ENCODE measurements at regions not wholly inside any gene's neighbourhood (a gene's known extent, or its start where the extent isn't known, plus 50 kb on each side); places are given as distances from the start of the nearest gene placed in this dataset.
"Not testable (repeated sequence)": the region's sequence is repeated elsewhere in the genome, so short reads cannot be mapped to it uniquely, and the experiment has no call there.

GRCh38 chr3:17845026-17845812, 102.8 kb upstream of the TBC1D5 start:
- in situ Hi-C loops (cut with HindIII; ENCODE audit: low pct_ligation_motif_present, low pct_unique_long_range_greater_than_20kb, low sequenced_read_pairs): no loop called here
- no peak for DNase-seq

GRCh38 chr3:17844236-17844635, 101.8 kb upstream of the TBC1D5 start:
- in situ Hi-C loops (cut with HindIII; ENCODE audit: low pct_ligation_motif_present, low pct_unique_long_range_greater_than_20kb, low sequenced_read_pairs): no loop called here
- no peak for DNase-seq

DNA sequence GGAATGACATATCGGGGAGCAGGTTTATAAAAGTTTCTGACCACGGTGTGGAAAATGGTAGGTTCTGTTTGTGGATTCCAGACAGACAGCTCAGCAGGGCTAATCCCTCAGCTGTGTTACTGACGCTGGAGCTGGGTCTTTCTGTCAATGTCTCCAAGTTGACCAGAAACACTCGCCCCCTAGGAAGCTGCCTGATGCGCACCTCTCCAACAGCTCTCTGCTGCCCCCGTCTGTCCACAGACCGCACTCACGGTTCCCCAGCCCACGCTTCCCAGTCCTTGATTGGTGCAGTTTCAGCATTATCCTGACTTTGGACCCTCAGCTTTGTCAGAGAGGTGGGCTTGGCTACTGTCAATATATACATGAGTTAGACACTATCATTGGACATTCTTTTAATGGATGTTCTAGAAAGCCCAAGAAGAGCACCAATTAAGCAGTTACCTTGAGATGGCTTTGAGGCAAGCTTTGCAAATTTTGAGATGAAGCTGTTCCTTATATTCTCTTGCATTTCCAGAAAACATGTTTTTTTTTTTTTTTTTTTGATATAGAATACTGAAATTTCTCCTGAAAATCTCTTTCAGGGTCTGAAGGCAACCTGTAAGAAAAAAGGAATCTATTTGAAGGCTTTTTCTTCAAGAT, 98.9 kb upstream of the TBC1D5 start:
- in situ Hi-C loops (cut with HindIII; ENCODE audit: low pct_ligation_motif_present, low pct_unique_long_range_greater_than_20kb, low sequenced_read_pairs): no loop called here
- DNase-seq: peak; percentile 53

DNA sequence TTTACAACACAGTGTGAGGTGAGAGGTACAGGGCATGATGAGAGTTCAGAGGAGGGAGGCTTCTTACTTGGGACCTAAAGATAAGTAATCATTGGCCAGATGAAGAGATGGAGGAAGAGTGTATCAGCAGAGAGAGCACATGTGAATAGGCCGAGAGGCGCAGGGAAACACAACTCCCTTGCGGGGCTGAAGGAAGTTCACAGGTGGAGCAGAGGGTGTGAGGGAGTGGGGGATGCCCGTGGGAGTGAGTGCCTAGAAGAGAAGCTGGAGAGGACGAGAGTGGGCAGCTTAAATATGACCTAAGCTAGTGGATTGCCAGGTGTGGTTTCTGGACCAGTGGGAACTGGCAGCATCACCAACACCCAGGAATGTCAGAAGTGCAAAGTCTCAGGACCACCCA, 98.2 kb upstream of the TBC1D5 start:
- no peak for DNase-seq
- in situ Hi-C loops (cut with HindIII; ENCODE audit: low pct_ligation_motif_present, low pct_unique_long_range_greater_than_20kb, low sequenced_read_pairs): no loop called here

DNA sequence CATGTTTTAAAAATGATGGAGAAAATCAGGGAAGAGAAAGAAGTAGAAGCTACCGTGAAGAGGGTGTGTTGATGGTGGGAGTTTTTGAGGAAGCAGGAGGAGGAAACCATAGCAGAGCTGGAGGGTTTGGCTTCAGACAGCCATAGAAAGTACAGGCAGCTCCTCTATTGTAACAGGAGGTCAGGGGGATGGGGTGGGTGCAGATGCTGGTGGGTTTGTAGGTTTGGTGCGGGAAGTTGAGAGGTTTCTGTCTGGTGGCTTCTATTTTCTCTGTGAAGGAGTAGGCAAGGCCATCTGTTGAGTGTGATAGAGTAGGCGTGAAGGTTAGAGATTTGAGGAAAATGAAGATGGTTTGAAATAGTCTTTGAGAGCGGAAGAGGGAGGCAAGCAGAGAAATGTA, 97.7 kb upstream of the TBC1D5 start:
- in situ Hi-C loops (cut with HindIII; ENCODE audit: low pct_ligation_motif_present, low pct_unique_long_range_greater_than_20kb, low sequenced_read_pairs): no loop called here
- no peak for DNase-seq

DNA sequence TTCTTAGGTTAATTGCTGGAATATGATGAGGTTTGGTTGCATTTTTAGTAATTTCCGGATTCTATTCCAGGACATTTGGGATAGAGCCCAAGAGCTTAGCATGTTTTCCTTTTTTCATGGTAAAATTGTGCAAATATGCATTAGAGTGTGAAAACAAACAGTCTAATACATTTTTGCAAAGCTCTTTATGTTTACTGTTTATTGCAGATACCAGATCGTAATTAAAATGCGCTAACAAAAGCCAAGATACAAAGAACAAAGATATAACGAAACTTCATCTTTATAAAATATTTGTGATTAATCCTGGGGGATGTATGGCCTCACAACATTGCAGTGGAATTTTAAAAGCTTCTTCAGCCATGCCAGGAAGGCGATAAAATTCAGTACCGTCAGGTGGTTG, 94.5 kb upstream of the TBC1D5 start:
- no peak for DNase-seq

DNA sequence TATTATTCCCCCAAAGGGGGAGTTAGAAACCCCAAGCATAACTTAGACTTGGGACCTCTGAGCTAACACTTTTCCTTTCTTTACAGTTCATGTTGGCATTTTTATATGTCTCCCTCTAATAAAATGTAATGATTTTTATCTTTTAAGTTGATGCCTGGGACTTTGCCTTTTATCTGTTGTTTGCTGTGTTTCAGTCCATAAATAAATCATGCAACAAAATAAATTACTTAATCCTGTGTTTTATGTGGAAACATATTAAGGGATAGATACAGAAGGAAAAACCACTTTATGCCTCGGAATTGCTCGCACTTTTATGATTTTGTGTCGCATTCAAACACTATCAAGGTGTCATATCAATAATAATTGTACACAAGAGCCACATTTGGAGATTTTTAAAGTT, 93.7 kb upstream of the TBC1D5 start:
- in situ Hi-C loops (cut with HindIII; ENCODE audit: low pct_ligation_motif_present, low pct_unique_long_range_greater_than_20kb, low sequenced_read_pairs): no loop called here
- DNase-seq: no peak

More for the DNA sequence above, 94.5 kb upstream of the TBC1D5 start:
- in situ Hi-C loops (cut with HindIII; ENCODE audit: low pct_ligation_motif_present, low pct_unique_long_range_greater_than_20kb, low sequenced_read_pairs): no loop called here

DNA sequence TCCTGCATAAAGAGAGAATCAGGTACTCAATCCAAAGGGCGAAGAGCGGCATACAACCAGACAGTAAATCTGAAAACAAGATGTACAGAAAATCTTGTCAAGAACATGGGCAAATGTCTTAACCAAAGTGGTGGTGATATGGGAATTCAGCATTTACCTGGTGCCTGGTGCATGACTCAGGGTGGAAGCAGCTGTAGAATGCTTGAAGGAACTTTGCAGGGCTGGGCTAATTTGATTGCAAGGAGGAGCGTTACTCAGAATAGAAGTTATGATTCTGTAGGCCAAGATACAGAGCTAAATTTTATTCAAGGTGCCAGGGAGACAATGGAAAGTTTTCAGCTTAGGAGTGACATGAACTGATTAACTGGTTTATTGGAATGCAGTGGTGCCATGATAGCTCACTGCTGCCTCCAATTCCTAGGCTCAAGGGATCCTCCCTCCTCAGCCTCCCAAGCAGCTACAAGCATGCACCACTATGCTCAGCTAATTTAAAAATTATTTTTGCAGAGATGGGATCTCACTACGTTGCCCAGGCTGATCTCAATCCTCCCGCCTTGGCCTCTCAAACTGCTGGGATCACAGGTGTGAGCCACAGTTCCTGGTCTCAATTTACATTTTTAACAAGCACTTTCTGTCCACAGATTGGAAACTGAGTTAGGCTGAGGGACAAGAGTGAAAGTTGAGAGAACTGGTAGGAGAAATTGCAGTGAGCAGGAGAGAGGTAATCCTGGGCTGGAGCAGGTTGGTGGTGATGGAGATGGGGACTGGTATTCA, 91.5 kb upstream of the TBC1D5 start:
- DNase-seq: no peak
- in situ Hi-C loops (cut with HindIII; ENCODE audit: low pct_ligation_motif_present, low pct_unique_long_range_greater_than_20kb, low sequenced_read_pairs): no loop called here

DNA sequence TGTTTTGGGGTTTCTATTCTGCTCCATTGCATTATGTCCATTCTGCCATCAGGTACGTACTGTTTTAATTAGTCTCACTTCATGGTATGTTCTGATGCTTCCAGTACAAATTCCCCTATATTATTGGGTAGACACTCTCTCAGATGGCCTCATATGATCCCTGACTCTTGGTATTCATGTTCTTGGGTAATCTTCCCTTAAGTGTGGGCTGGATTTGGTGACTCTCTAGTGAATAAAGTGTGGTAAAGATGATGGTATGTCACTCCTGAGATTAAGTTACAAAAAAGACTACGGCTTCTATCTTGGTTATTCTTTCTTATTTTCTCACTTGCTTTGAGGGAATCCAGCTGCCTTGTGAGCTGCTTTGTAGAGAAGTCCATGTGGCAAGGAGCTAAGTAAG, 89.6 kb upstream of the TBC1D5 start:
- DNase-seq: no peak
- in situ Hi-C loops (cut with HindIII; ENCODE audit: low pct_ligation_motif_present, low pct_unique_long_range_greater_than_20kb, low sequenced_read_pairs): no loop called here

DNA sequence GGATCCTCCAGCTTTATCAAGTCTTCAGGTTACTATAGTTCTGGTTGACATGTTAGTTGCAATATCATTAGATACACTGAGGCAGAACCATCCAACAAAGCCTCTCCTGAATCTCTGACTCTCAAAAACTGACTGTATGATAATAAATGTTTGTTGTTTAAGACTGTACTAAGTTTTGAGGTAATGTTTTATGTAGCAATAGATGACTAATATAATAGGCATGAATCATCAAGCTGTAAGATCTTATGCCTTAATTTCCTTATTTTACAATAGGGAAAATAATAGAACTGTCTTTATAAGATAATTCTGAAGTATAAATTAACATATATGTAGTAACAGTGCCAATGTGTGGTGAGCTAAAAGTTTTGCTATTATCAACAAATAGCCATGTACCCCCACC, 88.9 kb upstream of the TBC1D5 start:
- in situ Hi-C loops (cut with HindIII; ENCODE audit: low pct_ligation_motif_present, low pct_unique_long_range_greater_than_20kb, low sequenced_read_pairs): no loop called here
- DNase-seq: no peak

DNA sequence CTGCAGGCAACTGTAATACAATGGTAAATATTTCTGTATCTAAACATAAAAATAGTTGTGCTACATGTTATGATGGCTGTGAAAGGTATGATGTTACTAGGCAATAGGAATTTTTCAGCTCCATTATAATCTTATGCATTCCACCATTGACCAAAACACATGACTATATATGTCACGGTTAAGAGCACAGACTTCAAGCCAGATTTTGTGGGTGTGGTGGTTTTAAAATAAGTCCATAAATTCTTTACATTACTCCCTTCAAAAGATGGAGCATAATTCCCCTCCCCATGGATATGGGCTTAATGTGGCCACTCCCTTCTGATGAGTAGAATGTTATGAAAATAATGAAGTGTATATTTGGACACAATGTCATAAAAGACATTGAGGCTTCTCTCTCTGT, 88.4 kb upstream of the TBC1D5 start:
- in situ Hi-C loops (cut with HindIII; ENCODE audit: low pct_ligation_motif_present, low pct_unique_long_range_greater_than_20kb, low sequenced_read_pairs): no loop called here
- DNase-seq: no peak

DNA sequence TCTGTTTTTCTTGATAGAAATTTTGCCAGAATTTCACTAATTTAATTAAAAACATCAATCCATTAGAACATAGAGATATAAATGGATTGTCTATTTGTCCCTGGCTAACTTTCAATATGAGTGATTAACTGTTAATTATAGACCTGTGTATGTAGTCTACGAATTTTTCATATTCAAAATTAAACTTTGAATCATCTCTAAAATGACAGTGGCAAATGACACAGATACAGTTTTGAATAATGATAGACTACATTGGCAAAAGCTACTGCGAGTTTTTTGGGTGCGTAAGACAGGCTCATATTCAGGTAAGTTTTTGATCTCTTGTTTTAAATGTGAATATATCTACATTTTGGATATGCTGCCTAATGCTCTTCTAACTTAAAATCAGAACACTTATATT, 86.0 kb upstream of the TBC1D5 start:
- in situ Hi-C loops (cut with HindIII; ENCODE audit: low pct_ligation_motif_present, low pct_unique_long_range_greater_than_20kb, low sequenced_read_pairs): no loop called here
- no peak for DNase-seq

- in situ Hi-C loops (cut with HindIII; ENCODE audit: low pct_ligation_motif_present, low pct_unique_long_range_greater_than_20kb, low sequenced_read_pairs): no loop called here
- no peak for DNase-seq
Observed at GRCh38 chr3:17825298-17825697, 82.9 kb upstream of the TBC1D5 start.

DNA sequence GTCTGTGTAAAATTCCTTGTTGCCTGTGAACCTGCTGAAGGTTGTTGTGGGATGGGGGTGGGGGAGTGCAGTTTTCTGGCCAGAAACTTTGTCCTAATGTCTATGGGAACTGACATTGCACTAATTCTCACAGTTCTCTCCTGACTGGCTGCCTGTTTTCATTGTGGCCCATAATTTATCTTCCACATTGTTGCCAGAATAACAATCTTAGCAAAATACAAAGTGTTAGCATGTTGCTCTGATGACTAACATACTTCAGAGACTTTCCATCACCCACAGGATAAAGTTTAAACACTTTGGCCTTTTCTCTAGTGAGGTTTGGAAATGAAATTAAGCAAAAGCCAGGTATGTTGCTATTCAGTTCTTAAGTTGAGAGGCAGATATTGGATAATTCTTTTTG, 81.4 kb upstream of the TBC1D5 start:
- in situ Hi-C loops (cut with HindIII; ENCODE audit: low pct_ligation_motif_present, low pct_unique_long_range_greater_than_20kb, low sequenced_read_pairs): no loop called here
- DNase-seq: no peak

GRCh38 chr3:17823036-17823435, 80.6 kb upstream of the TBC1D5 start:
- in situ Hi-C loops (cut with HindIII; ENCODE audit: low pct_ligation_motif_present, low pct_unique_long_range_greater_than_20kb, low sequenced_read_pairs): no loop called here
- no peak for DNase-seq

DNA sequence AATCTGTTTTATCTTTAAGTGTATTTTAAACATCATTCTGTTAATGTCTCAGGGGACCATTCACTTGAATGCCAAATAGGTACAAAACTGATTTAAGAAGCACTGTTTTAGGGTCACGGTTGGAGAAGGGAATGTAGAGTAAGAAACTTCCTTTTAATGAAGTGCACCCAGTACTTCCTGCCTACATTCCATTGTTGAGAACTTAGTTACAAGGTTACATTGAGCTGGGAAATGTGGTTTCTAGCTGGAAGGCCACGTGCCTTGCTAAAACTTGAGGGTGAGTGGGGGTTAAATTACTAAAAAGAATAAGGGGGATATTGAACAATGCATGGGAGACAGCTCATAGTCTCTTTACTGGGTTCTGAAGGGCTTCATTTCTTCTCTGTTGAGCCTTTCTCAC, 78.3 kb upstream of the TBC1D5 start:
- in situ Hi-C loops (cut with HindIII; ENCODE audit: low pct_ligation_motif_present, low pct_unique_long_range_greater_than_20kb, low sequenced_read_pairs): no loop called here
- DNase-seq: no peak

DNA sequence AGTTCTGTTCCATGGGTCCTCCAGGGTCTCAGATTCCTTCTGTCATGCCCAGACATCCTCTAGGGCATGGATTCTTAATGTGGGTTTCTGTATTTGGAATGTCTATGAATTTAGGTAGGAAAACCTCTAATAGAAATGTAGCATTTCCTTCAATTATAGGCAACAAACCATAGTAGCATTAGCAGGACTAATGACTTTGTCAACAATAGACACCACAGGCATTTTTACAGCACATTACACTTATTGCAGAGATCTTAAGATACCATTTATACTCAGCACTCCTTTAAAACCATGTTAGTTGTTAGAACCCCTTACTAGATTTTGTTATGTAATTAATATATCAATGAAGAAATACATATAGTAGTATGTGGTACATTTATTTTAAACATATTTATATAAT, 77.8 kb upstream of the TBC1D5 start:
- in situ Hi-C loops (cut with HindIII; ENCODE audit: low pct_ligation_motif_present, low pct_unique_long_range_greater_than_20kb, low sequenced_read_pairs): no loop called here
- DNase-seq: no peak

DNA sequence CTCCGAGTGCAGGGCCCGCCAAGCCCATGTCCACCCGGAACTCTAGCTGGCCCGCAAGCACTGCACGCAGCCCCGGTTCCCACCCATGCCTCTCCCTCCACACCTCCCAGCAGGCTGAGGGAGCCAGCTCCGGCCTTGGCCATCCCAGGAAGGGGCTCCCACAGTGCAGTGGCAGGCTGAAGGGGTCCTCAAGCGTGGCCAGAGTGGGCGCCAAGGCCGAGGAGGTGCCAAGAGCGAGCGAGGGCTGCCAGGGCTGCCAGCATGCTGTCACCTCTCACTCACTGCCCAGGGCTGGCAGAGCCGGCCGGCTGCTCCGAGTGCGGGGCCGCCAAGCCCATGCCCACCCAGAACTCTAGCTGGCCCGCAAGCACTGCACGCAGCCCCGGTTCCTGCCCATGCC, 75.5 kb upstream of the TBC1D5 start:
- DNase-seq; in situ Hi-C loops (cut with HindIII; ENCODE audit: low pct_ligation_motif_present, low pct_unique_long_range_greater_than_20kb, low sequenced_read_pairs): not testable (repeated sequence)

GRCh38 chr3:17817545-17817944, 75.1 kb upstream of the TBC1D5 start:
- DNase-seq: no peak
- in situ Hi-C loops (cut with HindIII; ENCODE audit: low pct_ligation_motif_present, low pct_unique_long_range_greater_than_20kb, low sequenced_read_pairs): no loop called here

- DNase-seq; in situ Hi-C loops (cut with HindIII; ENCODE audit: low pct_ligation_motif_present, low pct_unique_long_range_greater_than_20kb, low sequenced_read_pairs): not testable (repeated sequence)
Observed at GRCh38 chr3:17816839-17817238, 74.4 kb upstream of the TBC1D5 start.

Measured in ACHN (cell line).